ENCODE measurements at regions not wholly inside any gene's neighbourhood (a gene's known extent, or its start where the extent isn't known, plus 50 kb on each side); places are given as distances from the start of the nearest gene placed in this dataset.

DNA sequence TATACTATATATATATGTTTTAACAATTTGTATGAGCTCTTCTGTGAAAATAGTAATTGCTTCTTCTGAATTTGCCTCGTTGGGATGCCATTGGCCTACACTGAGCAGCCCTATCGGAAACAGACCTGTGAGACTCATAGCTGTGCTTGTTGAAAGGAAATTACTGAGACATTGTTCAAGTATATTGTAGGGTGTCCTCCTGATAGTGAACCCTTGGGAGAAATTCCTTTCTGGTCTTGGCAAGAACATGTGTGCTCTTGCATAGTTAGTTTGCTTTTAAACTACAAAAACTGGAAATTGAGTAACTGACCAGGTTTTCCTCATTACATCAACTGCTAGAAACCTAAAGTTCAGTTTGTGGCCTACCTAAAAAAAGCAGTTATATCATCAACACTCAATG is 160.9 kb downstream of the LURAP1L start:
- no peaks in the 10 kb centered on the region for H3K27me3 ChIP-seq
- no peak for TF ChIP-seq POLR2A (IDR thresholded peaks at IDR 0.05)
- TF ChIP-seq, protein P1, sequence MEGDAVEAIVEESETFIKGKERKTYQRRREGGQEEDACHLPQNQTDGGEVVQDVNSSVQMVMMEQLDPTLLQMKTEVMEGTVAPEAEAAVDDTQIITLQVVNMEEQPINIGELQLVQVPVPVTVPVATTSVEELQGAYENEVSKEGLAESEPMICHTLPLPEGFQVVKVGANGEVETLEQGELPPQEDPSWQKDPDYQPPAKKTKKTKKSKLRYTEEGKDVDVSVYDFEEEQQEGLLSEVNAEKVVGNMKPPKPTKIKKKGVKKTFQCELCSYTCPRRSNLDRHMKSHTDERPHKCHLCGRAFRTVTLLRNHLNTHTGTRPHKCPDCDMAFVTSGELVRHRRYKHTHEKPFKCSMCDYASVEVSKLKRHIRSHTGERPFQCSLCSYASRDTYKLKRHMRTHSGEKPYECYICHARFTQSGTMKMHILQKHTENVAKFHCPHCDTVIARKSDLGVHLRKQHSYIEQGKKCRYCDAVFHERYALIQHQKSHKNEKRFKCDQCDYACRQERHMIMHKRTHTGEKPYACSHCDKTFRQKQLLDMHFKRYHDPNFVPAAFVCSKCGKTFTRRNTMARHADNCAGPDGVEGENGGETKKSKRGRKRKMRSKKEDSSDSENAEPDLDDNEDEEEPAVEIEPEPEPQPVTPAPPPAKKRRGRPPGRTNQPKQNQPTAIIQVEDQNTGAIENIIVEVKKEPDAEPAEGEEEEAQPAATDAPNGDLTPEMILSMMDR (IDR thresholded peaks at IDR 0.05) = no peak
- intact Hi-C loops (cut with DNase I) = loop anchor here in 1 of 10 donors (10.0 kb wide), 1 partner anchor 61 kb away; no protein-coding TSS in a partner anchor
- H3K36me3 ChIP-seq = no peaks in the 10 kb centered on the region
- H3K4me3 ChIP-seq = no peak overlapping the region
- DNase-seq (no peak), ATAC-seq (peak; percentile 58 to 88 (median 68))
- H3K9me3 ChIP-seq = no peaks in the 10 kb centered on the region
- WGBS, 4 donors = 46 to 58% (median 49%) methylated on average over 2 of the region's 2 CpGs
- peaks cover 0 to 18% (median 0%) of the 10 kb centered on the region in 12 donors for H3K4me1 ChIP-seq
- no peak overlapping the region for H3K27ac ChIP-seq

DNA sequence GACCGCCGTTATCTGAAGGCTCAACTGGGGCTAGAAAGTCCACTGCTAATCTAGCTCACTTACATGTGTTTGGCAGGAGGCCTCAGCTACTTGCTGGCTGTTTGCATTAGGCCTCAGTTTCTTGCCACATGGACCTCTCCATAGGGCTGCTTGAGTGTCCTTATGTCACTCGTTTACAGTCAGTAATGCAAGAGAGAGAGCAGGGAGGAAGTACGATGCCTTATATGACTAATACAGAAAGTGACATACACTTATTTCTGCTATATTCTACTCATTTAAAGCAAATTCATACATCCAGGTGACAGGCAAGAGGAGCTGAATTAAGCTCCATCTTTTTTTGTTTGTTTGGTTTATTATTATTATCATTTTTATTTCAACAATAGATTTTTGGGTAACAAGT is 179.6 kb downstream of the LURAP1L start:
- H3K4me1 ChIP-seq = no peaks in the 10 kb centered on the region
- ATAC-seq (no peak), DNase-seq (no peak)
- H3K9me3 ChIP-seq = peaks cover 0 to 17% (median 9%) of the 10 kb centered on the region in 12 donors
- no peak overlapping the region for H3K4me3 ChIP-seq
- intact Hi-C loops (cut with DNase I) = no loop called here
- no peak overlapping the region for H3K27ac ChIP-seq
- no peaks in the 10 kb centered on the region for H3K27me3 ChIP-seq
- 90 to 98% (median 96%) methylated on average over 4 of the region's 4 CpGs for WGBS, 4 donors
- no peak for TF ChIP-seq POLR2A (IDR thresholded peaks at IDR 0.05)
- TF ChIP-seq, protein P1 (IDR thresholded peaks at IDR 0.05) = no peak
- no peaks in the 10 kb centered on the region for H3K36me3 ChIP-seq

DNA sequence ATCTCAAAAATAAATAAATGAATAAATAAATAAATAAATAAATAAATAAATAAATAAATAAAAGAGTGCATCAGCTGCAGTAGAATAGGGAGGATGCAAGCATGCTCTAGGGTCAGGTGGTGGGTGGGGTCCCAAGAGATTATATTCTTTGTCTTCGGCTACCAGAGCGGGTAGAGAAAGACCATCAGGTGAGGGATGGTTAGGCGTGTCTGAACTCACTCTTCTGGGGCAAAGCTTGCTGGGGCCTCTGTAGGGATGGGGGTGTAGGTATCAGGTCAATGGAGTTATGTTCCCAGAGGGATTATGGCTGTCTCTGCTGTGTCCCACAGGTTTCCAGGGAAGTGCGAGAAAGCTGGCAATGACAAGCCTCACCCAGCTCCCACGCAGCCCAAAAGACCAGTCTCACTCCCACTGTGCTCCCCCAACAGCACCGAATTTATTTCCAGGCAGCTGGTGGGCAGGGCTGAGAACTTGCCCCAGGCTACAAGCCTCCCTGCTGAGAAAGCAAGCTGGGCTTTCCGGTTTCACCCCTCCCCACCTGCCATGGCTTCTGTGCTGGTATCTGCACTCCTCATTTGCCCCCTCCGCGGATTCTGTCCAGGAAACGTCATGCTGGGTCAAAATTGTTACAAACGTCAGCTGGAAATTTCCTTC is 180.8 kb downstream of the LURAP1L start:
- peaks cover 0 to 20% (median 9%) of the 10 kb centered on the region in 12 donors for H3K9me3 ChIP-seq
- H3K27me3 ChIP-seq = no peaks in the 10 kb centered on the region
- peak overlapping the region in 1 of 12 donors; percentile 47 for H3K27ac ChIP-seq
- DNase-seq (no peak), ATAC-seq (no peak)
- H3K36me3 ChIP-seq = no peaks in the 10 kb centered on the region
- TF ChIP-seq, protein P1 (IDR thresholded peaks at IDR 0.05) = no peak
- no peak for TF ChIP-seq POLR2A (IDR thresholded peaks at IDR 0.05)
- intact Hi-C loops (cut with DNase I) = no loop called here
- 66 to 79% (median 75%) methylated on average over 10 to 11 of the region's 11 CpGs for WGBS, 4 donors
- no peaks in the 10 kb centered on the region for H3K4me1 ChIP-seq
- no peak overlapping the region for H3K4me3 ChIP-seq

DNA sequence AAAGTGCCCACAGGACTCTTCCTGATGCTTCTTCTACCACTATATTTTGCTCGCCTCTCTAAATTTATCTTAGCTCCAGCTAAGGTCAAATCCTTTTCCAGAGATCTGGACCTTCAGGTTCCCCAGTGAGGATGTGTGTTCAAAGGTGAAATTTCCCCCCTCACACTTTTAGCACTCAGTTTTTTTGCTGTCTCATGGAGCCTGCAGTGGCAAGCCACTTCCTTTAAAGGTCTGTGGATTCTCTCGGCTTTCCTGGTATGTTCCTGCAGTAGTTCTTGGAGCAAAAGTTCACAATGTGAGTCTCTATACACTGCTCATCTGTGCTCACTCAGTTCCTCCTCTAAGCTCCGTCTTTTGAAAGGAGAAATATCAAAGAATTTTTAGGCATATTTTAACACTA is 181.4 kb downstream of the LURAP1L start:
- 29 to 54% (median 50%) methylated on average over 3 of the region's 3 CpGs for WGBS, 4 donors
- ATAC-seq (no peak), DNase-seq (no peak)
- no peaks in the 10 kb centered on the region for H3K4me1 ChIP-seq
- peak overlapping the region in 1 of 12 donors; percentile 47 for H3K27ac ChIP-seq
- H3K36me3 ChIP-seq = no peaks in the 10 kb centered on the region
- TF ChIP-seq POLR2A (IDR thresholded peaks at IDR 0.05) = no peak
- TF ChIP-seq, protein P1 (IDR thresholded peaks at IDR 0.05) = no peak
- peaks cover 0 to 20% (median 9%) of the 10 kb centered on the region in 12 donors for H3K9me3 ChIP-seq
- no peaks in the 10 kb centered on the region for H3K27me3 ChIP-seq
- no peak overlapping the region for H3K4me3 ChIP-seq
- intact Hi-C loops (cut with DNase I) = no loop called here

All from heart left ventricle (tissue), 16 donors.